Activated T-helper 2 cell treated with anti-CD3 and anti-CD28 coated beads, Interferon-gamma antibody, Interleukin-2, Interleukin-4, amounts not matched to agents 10 μg/mL and 5 μg/mL and 100 μg/mL, durations not matched to agents 14 hours and 24 hours and 36 hours (primary cell): ENCODE measurements at regions not wholly inside any gene's neighbourhood (a gene's known extent, or its start where the extent isn't known, plus 50 kb on each side); places are given as distances from the start of the nearest gene placed in this dataset.

Experiments used
- DNase-seq: peaks from one replicate; pipeline ENCODE4 v3.0.0; 2021; ENCODE audit warnings: low spot score
- H3K27ac Mint-ChIP-seq: one replicate; pipeline ENCODE4 v1.8.0; 2021; ENCODE audit warnings: mixed read lengths
- H3K27me3 Mint-ChIP-seq: one replicate; pipeline ENCODE4 v1.8.0; 2021; ENCODE audit warnings: low read depth, mixed read lengths
- H3K36me3 Mint-ChIP-seq: one replicate; pipeline ENCODE4 v1.8.0; 2021; ENCODE audit warnings: low read depth, mixed read lengths
- H3K4me1 Mint-ChIP-seq: one replicate; pipeline ENCODE4 v1.8.0; 2021; ENCODE audit warnings: low read depth, mixed read lengths
- H3K4me3 Mint-ChIP-seq: one replicate; pipeline ENCODE4 v1.8.0; 2021; ENCODE audit warnings: low read depth, mild to moderate bottlenecking, moderate library complexity, mixed read lengths
- H3K9me3 Mint-ChIP-seq: one replicate; pipeline ENCODE4 v1.8.0; 2021; ENCODE audit warnings: mixed read lengths
- intact Hi-C: fragments of 100-400 bp; cut with micrococcal nuclease; formaldehyde crosslinking; loops from one replicate; pipeline ENCODE4 v1.15.1; 2023

DNA sequence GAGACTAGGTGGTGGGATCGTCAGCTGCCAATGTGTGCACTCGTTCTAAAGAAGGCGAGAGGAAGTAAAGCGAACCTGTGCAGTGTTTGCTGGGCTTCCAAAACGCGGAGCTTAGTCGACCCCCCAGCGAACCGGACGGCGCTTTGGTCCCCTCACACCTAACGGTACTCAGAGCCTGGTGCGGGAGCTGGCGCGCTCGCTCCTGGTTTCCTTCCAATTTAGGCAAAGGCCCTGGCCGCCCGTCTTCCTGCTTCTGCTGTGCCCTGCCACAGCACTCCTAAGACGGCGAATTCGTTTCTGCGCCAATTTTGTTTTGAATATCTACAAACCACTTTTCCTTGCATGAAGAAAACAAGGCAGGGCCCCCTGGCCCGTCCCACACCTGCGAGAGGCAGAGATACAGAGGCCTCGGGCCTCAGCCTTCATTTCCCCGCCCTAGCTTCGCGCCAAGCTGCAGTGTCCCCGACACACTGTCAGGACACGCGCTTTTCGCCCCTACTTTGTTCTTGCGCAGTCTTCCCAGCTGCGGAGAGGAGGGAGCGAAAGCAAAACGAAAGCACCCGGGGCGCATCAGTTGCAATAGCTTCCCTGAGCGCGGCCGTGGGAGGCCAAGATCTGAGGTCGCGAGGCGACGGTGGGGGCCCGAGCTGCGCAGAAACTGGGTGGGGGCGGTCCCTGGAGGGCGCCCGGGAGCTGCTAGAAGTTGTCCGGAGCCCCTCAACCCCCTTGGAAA, 111.9 kb downstream of the KCNRG start:
- Mint-ChIP-seq H3K4me1 (peaks cover 47% of the 10 kb centered on the region), H3K27ac (no peak overlapping the region), H3K27me3 (peaks cover 45% of the 10 kb centered on the region), H3K9me3 (peaks cover 7% of the 10 kb centered on the region), H3K4me3 (peak overlapping the region; percentile 77), H3K36me3 (peaks cover 14% of the 10 kb centered on the region)
- intact Hi-C loops = loop anchor here (2.0 to 5.0 kb wide), 4 partner anchors 334 to 765 kb away; partner anchors contain the start of genes CAB39L, KPNA3 and SETDB2
- DNase-seq = no peak

DNA sequence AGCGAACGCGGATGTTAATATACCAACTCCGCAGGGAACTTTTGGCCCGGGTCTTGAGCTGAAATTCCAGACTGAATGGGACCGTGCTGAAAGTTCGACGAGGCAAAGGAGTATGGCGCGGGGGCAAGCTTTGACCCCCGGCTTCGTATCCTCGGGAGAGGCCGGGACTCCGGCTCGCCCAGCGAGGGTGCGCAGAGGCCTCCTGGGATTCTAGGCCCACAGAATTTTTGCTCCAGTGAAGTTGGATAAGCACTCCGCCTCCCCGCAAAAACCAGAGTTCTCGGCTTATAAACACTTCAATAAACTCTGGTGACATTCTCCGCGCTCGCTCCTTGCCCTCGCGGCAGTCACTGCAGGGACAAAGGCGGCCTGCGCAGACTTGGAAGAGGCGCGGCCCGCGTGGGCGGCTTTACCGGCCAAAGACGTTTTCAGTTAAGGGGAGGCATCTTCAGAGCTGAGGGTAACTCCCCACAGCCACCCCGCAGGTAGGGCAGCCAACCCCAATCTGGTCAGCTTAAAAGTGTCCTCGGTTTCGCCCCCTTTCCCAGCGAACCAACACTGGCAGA, 112.6 kb downstream of the KCNRG start:
- peaks cover 12% of the 10 kb centered on the region for H3K36me3 Mint-ChIP-seq
- DNase-seq = no peak
- H3K27me3 Mint-ChIP-seq = peaks cover 47% of the 10 kb centered on the region
- intact Hi-C loops = loop anchor here (2.0 to 5.0 kb wide), 4 partner anchors 335 to 764 kb away; partner anchors contain the start of genes CAB39L, KPNA3 and SETDB2
- no peak overlapping the region for H3K4me3 Mint-ChIP-seq
- peaks cover 48% of the 10 kb centered on the region for H3K4me1 Mint-ChIP-seq
- peaks cover 7% of the 10 kb centered on the region for H3K9me3 Mint-ChIP-seq
- no peak overlapping the region for H3K27ac Mint-ChIP-seq

DNA sequence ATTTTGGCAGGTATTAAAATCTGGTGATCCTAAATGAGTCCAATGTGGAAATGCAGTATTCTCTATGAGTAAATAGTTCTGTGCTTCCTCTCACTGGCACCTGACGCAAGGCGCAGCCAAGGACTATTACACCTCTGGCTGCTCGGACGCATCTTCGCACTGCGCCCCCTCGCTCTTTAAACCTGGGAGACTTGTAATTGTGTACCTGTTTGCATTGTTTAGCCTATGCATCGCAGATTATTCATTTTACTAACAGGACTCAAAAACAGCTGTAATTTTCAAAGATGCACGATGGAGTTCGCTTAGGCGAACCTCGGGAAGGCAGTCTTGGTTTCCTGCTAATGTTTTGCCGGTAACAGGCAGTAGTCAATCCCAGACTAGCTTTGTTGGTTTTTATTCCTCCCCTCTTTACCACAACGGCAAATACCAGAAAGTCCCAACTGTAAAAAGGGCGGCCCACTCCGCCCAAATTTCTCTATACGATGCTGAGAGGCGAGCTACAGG, 113.2 kb downstream of the KCNRG start:
- Mint-ChIP-seq H3K36me3 (peaks cover 11% of the 10 kb centered on the region), H3K4me3 (peak overlapping the region; percentile 37), H3K27ac (peak overlapping the region; percentile 49), H3K4me1 (peaks cover 43% of the 10 kb centered on the region), H3K9me3 (peaks cover 7% of the 10 kb centered on the region), H3K27me3 (peaks cover 51% of the 10 kb centered on the region)
- intact Hi-C loops = loop anchor here (5.0 kb wide), 3 partner anchors 404 to 764 kb away; partner anchors contain the start of genes CAB39L and SETDB2
- no peak for DNase-seq

DNA sequence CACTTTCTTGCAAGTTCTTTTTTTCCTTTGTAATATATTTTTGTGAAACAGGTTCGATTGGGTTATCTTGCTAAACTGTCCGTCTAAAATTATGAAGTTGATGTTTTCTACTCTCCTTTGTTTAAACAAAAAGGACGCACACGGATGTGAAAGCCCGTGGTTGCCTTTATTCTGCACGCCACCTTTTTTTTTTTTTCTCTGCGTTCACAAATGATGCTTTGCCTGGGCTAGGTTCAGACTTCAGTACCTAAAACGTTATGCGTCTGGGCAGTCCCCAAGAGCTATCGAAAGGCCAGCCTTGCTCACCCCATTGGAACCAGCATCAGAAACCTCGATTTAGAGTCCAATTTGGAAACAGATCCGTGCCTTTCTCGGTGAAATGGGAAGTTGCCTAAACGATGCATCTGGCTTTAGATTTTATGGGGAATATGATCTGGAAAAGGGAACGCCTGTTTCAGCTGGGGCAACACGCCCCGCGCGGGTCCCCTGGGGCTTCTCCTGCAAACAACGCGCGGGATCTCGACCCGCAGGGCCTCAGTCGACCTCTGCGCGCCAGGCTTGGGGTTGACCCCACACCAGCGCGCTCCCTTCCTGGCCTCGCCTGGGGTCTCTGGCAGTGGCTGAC, 113.9 kb downstream of the KCNRG start:
- H3K36me3 Mint-ChIP-seq = peaks cover 17% of the 10 kb centered on the region
- peak overlapping the region; percentile 59 for H3K4me3 Mint-ChIP-seq
- H3K27ac Mint-ChIP-seq = peak overlapping the region; percentile 86
- peaks cover 9% of the 10 kb centered on the region for H3K9me3 Mint-ChIP-seq
- H3K4me1 Mint-ChIP-seq = peaks cover 40% of the 10 kb centered on the region
- H3K27me3 Mint-ChIP-seq = peaks cover 57% of the 10 kb centered on the region
- no peak for DNase-seq
- intact Hi-C loops = loop anchor here (5.0 kb wide), 3 partner anchors 403 to 763 kb away; partner anchors contain the start of genes CAB39L and SETDB2

DNA sequence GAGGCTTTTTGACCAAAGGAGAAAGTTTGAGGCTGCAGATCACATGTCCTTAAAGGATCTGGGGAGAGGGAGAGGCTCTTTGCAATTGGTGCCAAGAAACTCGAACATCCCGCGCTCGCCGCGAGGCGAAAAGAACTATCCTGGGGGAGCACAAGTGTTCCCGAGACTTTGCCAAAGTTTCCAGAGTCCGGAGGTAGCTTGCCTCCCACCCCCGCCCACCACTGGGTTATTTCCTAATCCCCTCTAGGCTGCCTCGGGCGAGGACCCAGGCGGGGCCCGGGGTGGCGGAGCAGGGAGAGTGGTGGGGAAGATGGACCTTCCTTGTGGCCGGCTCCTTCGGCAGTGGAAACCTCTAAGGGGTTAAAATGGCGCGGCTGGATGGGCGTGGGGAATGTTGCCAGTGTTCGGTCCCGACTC, 114.5 kb downstream of the KCNRG start:
- H3K27me3 Mint-ChIP-seq = peaks cover 63% of the 10 kb centered on the region
- intact Hi-C loops = loop anchor here (2.0 to 5.0 kb wide), 4 partner anchors 403 to 781 kb away; partner anchors contain the start of genes CAB39L and SETDB2
- peak overlapping the region; percentile 59 for H3K4me3 Mint-ChIP-seq
- peaks cover 40% of the 10 kb centered on the region for H3K4me1 Mint-ChIP-seq
- H3K27ac Mint-ChIP-seq = peak overlapping the region; percentile 86
- DNase-seq = no peak
- peaks cover 14% of the 10 kb centered on the region for H3K9me3 Mint-ChIP-seq
- H3K36me3 Mint-ChIP-seq = peaks cover 17% of the 10 kb centered on the region

DNA sequence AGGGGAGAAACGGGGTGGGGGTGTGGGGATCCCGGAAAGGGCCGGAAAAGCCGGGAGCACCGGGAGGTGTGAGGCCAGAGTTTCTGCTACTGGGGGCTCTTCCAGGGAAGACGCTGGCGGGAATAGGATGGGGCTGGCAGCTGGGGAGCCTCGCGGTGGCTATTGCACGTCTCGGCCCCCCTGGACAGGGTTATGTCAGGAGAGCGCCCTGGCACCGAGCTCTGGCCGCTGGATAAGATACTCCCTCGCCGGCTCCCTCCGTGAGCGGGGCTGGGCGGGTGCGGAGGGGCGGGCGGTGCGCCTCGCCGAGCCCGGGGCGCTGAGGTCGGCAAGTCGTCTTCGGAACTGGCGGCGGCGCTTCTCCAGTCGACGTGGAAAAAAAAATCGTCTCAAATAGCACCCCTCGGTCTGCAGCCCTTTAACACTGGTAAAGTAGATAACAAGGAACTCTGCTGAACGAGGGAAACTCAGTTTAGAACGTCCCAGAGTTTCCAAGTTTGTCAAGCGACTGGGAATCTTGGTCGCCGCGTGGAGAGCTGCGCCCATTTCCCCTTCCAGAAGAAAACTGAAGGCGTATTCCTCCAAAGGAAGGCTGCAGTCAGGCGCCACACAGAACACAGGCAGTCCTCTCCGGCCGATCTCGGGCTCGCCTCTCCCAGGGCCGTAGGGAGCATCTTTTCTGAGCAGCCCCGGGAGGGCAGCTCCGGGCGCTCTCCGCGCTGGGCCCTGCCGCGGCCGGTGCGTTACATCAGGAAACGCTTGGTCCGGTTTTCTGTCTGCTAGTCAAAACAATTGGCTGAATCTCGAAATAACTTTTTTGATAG, 115.1 kb downstream of the KCNRG start:
- intact Hi-C loops = loop anchor here (2.0 kb wide), 1 partner anchor 780 kb away; no protein-coding TSS in a partner anchor
- peaks cover 69% of the 10 kb centered on the region for H3K27me3 Mint-ChIP-seq
- H3K9me3 Mint-ChIP-seq = peaks cover 21% of the 10 kb centered on the region
- peak overlapping the region; percentile 68 for H3K4me3 Mint-ChIP-seq
- peaks cover 17% of the 10 kb centered on the region for H3K36me3 Mint-ChIP-seq
- DNase-seq = no peak
- H3K4me1 Mint-ChIP-seq = peaks cover 40% of the 10 kb centered on the region
- peak overlapping the region; percentile 17 for H3K27ac Mint-ChIP-seq

DNA sequence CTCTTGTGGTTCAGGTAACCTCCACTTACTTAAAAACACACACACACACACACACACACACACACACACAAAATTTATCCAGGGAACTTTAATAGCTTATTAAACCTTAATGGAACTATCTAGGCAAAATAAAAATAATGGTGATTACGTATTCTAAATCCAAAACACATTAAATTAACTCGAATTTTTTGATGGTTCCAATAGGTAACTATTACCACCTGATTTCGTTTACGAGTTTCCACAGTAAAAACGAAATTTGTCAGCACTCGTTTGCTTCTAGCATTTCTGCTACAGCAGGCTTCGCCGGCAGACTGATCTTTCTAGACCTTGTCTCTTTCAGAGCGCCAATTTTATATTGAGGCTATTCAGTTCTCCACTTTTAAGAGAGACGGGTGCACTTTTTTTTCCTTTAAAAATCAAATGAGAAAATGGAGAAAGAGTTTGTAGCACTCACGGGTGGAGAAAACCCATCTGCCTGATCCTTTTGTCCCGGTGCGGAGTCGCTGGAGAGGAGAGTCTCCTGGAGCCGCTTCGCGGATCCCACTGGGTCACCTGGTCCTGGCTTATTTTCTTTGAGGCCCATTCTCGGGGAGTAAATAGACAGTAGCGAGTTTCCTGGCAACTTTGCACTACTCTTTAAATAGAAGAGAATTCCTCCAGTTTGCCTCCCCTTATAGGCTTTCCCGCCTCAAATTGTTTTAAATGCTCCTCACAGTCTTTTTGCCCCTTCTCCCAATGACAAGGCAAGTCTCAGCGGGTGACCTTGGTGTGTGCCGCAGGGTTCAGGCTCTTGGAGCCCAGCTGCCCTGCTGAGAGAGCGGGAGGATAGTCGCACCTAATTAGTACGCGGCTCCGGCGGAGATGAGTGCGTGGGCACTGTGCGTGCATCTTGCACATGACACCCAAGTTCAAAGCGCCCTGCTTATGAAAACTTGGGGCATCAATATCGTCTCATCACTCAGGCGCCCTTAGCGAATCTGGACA, 117.0 kb downstream of the KCNRG start:
- Mint-ChIP-seq H3K36me3 (peaks cover 12% of the 10 kb centered on the region), H3K4me3 (no peak overlapping the region), H3K27ac (no peak overlapping the region), H3K9me3 (peaks cover 15% of the 10 kb centered on the region), H3K4me1 (peaks cover 32% of the 10 kb centered on the region), H3K27me3 (peaks cover 72% of the 10 kb centered on the region)
- DNase-seq = no peak
- intact Hi-C loops = loop anchor here (1.0 to 2.0 kb wide), 2 partner anchors 8 to 779 kb away; no protein-coding TSS in a partner anchor

DNA sequence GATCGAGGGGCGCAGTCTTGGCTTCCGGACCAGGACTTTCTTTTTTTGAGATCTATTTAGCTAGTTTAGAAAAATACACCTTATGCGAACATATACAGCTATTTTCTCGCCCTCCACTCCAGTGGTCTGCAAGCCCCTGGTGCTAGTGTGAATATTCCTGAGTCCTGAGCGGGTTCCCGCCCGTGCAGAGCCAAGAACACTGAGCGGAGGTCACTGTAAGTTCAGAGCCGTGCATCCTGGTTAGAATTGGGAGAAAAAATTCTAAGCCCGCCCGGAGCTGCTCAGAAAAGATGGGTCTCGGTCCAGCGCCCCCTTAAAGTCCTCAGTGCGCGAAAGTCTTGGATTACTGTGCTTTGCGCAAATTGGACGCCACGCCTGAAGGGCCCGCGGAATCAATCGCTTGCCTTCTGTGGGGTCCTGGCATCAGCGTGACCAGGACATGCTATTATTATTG, 117.7 kb downstream of the KCNRG start:
- DNase-seq = no peak
- Mint-ChIP-seq H3K27me3 (peaks cover 77% of the 10 kb centered on the region), H3K36me3 (peaks cover 11% of the 10 kb centered on the region), H3K4me3 (no peak overlapping the region), H3K27ac (no peak overlapping the region), H3K4me1 (peaks cover 32% of the 10 kb centered on the region), H3K9me3 (peaks cover 15% of the 10 kb centered on the region)
- intact Hi-C loops = no loop called here

DNA sequence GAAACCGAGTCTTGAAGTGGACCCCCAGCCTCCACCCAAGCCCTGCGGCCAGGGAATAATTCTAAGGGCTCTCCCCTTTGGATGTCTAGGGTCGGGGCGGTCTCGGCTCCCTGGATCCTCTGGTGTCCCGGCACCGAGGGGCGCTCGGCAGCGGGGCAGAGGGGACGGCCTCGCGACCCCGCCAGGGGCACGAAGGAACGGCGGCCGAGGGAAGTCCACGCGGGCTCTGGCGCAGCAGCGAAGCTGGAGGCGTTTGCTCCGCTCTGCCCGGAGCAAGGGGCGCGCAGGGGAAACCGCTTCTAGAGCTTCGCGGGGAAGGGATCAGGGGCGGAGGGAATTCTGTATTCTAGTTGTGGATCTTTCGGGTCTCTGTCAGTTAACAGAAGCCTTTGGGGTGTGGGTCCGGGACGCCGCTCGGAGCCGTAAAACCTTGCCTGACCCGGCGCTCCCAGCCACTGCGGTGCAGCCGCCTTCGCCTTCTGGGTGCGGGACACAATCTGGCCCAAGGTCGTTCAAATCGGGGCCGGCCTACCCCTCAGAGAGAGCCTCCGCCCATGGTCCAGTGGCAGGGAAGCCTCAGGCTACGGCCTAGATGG, 118.2 kb downstream of the KCNRG start:
- Mint-ChIP-seq H3K4me3 (no peak overlapping the region), H3K36me3 (peaks cover 11% of the 10 kb centered on the region), H3K27ac (no peak overlapping the region), H3K9me3 (peaks cover 15% of the 10 kb centered on the region), H3K4me1 (peaks cover 30% of the 10 kb centered on the region), H3K27me3 (peaks cover 79% of the 10 kb centered on the region)
- intact Hi-C loops = no loop called here
- DNase-seq = no peak

DNA sequence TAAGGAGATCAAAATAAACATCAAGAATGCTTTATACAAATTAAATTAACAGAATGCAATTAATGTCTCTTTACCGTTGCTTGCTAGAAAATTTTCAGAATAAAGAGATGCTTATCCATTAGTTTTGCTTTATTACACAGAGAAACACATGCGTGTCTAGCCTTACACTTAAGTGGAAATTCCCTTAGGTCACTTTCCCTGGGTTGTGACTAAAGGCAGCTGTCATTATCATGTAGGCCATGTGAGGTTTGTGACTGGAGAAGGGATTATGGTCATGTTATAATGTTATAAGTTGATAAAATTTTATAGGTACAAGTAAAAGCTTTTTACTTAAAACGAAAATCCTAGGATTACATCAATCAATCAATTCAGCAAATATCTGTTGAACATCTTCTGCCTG, 121.0 kb downstream of the KCNRG start:
- H3K36me3 Mint-ChIP-seq = peaks cover 11% of the 10 kb centered on the region
- H3K4me1 Mint-ChIP-seq = peaks cover 20% of the 10 kb centered on the region
- intact Hi-C loops = no loop called here
- H3K9me3 Mint-ChIP-seq = peaks cover 15% of the 10 kb centered on the region
- no peak for DNase-seq
- H3K4me3 Mint-ChIP-seq = no peak overlapping the region
- H3K27me3 Mint-ChIP-seq = peaks cover 76% of the 10 kb centered on the region
- no peak overlapping the region for H3K27ac Mint-ChIP-seq

DNA sequence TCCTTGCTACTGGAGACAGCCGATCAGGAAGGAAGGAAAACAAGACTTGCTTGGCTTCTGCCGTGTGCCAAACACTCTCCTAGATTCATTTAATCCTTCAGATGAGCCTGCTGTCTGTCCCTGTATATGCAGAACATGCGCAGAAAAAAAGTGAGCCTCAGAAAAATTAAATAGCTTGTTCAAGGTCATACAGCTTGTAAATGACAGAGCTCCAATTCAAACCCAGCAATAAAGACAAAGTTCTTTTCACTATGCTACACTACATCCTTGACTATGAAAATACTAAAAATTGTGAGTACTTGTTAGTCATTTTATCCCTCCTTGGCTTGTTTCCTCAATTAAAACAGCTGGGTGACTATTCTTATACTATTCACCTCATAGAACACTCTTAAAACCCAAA, 121.4 kb downstream of the KCNRG start:
- DNase-seq = no peak
- Mint-ChIP-seq H3K27me3 (peaks cover 76% of the 10 kb centered on the region), H3K27ac (no peak overlapping the region), H3K36me3 (peaks cover 11% of the 10 kb centered on the region), H3K4me3 (no peak overlapping the region), H3K9me3 (peaks cover 15% of the 10 kb centered on the region), H3K4me1 (peaks cover 16% of the 10 kb centered on the region)
- intact Hi-C loops = no loop called here
